A549 (cell line): ENCODE measurements at regions not wholly inside any gene's neighbourhood (a gene's known extent, or its start where the extent isn't known, plus 50 kb on each side); places are given as distances from the start of the nearest gene placed in this dataset.

Source experiments
- NPAS2 ChIP-seq: fragments of 250-450 bp; sonication (Bioruptor Pico); IDR thresholded peaks from 2 replicates; pipeline ENCODE4 v1.8.0; 2022; ENCODE audit warnings: mild to moderate bottlenecking, moderate library complexity, borderline replicate concordance
- POLR2A ChIP-seq: IDR thresholded peaks from 2 replicates; pipeline ENCODE4 v1.6.1; 2012; ENCODE audit warnings: mild to moderate bottlenecking, low read length
- SMC3 ChIP-seq: fragments of >200 bp; sonication (Bioruptor Twin); formaldehyde crosslinking; IDR thresholded peaks from 3 replicates; pipeline ENCODE4 v1.6.1; 2018; ENCODE audit warnings: inconsistent platforms
- TF ChIP-seq, protein P1 (sequence below): IDR thresholded peaks from 2 replicates; pipeline ENCODE4 v1.6.1; 2012; ENCODE audit warnings: low read depth, borderline replicate concordance
- TF ChIP-seq, protein P2 (sequence below): fragments of >200 bp; sonication (Bioruptor Twin); formaldehyde crosslinking; IDR thresholded peaks from 3 replicates; pipeline ENCODE4 v1.5.1; 2016

DNA sequence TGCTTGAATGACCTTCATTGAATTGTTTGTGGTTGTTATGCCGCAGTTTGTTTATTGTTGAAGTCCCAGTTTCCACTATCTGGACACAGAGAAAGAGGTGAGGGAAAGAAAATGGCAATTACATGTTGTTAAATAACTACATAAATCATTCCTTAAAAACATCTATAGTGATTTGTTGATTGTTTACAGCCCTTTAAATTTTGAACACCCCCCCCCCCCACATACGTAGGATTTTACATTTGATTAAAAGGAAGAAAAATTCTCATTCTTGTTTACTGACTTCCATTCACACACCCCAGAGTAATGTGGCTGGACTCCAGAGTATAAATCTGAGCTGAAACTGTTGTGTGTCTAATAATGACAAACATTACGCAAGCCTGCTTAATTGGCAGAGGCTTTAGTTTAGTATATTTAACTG is 87.1 kb upstream of the FAM174A start:
- TF ChIP-seq NPAS2 (CRISPR knock-in tag) (no peak), SMC3 (no peak), POLR2A (no peak)
- TF ChIP-seq, protein P1, sequence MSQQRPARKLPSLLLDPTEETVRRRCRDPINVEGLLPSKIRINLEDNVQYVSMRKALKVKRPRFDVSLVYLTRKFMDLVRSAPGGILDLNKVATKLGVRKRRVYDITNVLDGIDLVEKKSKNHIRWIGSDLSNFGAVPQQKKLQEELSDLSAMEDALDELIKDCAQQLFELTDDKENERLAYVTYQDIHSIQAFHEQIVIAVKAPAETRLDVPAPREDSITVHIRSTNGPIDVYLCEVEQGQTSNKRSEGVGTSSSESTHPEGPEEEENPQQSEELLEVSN: no peak
- TF ChIP-seq, protein P2, sequence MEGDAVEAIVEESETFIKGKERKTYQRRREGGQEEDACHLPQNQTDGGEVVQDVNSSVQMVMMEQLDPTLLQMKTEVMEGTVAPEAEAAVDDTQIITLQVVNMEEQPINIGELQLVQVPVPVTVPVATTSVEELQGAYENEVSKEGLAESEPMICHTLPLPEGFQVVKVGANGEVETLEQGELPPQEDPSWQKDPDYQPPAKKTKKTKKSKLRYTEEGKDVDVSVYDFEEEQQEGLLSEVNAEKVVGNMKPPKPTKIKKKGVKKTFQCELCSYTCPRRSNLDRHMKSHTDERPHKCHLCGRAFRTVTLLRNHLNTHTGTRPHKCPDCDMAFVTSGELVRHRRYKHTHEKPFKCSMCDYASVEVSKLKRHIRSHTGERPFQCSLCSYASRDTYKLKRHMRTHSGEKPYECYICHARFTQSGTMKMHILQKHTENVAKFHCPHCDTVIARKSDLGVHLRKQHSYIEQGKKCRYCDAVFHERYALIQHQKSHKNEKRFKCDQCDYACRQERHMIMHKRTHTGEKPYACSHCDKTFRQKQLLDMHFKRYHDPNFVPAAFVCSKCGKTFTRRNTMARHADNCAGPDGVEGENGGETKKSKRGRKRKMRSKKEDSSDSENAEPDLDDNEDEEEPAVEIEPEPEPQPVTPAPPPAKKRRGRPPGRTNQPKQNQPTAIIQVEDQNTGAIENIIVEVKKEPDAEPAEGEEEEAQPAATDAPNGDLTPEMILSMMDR: no peak
